ENCODE measurements at regions not wholly inside any gene's neighbourhood (a gene's known extent, or its start where the extent isn't known, plus 50 kb on each side); places are given as distances from the start of the nearest gene placed in this dataset.
A peak's percentile ranks its signal among the peaks of the same experiment; 100 is the strongest.

- no peak for ATAC-seq (replicated peaks)
- DNase-seq: no peak
- H3K27me3 Mint-ChIP-seq: peaks cover 0 to 10% of the 10 kb centered on the region in 2 donors
- no peaks in the 10 kb centered on the region for H3K4me1 Mint-ChIP-seq (ENCODE audit: low read depth in 2 of 2)
- H3K36me3 Mint-ChIP-seq (ENCODE audit: insufficient read depth): no peaks in the 10 kb centered on the region
- no peak overlapping the region for H3K4me3 Mint-ChIP-seq
- no peak overlapping the region for H3K27ac Mint-ChIP-seq
- no peaks in the 10 kb centered on the region for H3K9me3 Mint-ChIP-seq
Measured at GRCh38 chr4:138946306-138946705, 69.3 kb upstream of the NOCT start.

- H3K9me3 Mint-ChIP-seq: no peaks in the 10 kb centered on the region
- H3K36me3 Mint-ChIP-seq (ENCODE audit: insufficient read depth): no peaks in the 10 kb centered on the region
- no peak overlapping the region for H3K27ac Mint-ChIP-seq
- no peaks in the 10 kb centered on the region for H3K4me1 Mint-ChIP-seq (ENCODE audit: low read depth in 2 of 2)
- ATAC-seq (replicated peaks) (no peak), DNase-seq (no peak)
- peaks cover 0 to 10% of the 10 kb centered on the region in 2 donors for H3K27me3 Mint-ChIP-seq
- H3K4me3 Mint-ChIP-seq: no peak overlapping the region
Measured at GRCh38 chr4:138945840-138946239, 69.7 kb upstream of the NOCT start.

- H3K36me3 Mint-ChIP-seq (ENCODE audit: insufficient read depth): no peaks in the 10 kb centered on the region
- no peaks in the 10 kb centered on the region for H3K4me1 Mint-ChIP-seq (ENCODE audit: low read depth in 2 of 2)
- H3K9me3 Mint-ChIP-seq: no peaks in the 10 kb centered on the region
- H3K27ac Mint-ChIP-seq: no peak overlapping the region
- DNase-seq (no peak), ATAC-seq (replicated peaks) (no peak)
- H3K27me3 Mint-ChIP-seq: peaks cover 1 to 10% of the 10 kb centered on the region in 2 donors
- no peak overlapping the region for H3K4me3 Mint-ChIP-seq
Measured at GRCh38 chr4:138945401-138945800, 70.2 kb upstream of the NOCT start.

- H3K27ac Mint-ChIP-seq: no peak overlapping the region
- ATAC-seq (replicated peaks) (no peak), DNase-seq (no peak)
- no peaks in the 10 kb centered on the region for H3K4me1 Mint-ChIP-seq (ENCODE audit: low read depth in 2 of 2)
- H3K4me3 Mint-ChIP-seq: no peak overlapping the region
- no peaks in the 10 kb centered on the region for H3K36me3 Mint-ChIP-seq (ENCODE audit: insufficient read depth)
- H3K27me3 Mint-ChIP-seq: peaks cover 8 to 14% of the 10 kb centered on the region in 2 donors
- H3K9me3 Mint-ChIP-seq: no peaks in the 10 kb centered on the region
Measured at GRCh38 chr4:138943893-138944292, 71.7 kb upstream of the NOCT start.

GRCh38 chr4:138941037-138941436, 74.5 kb upstream of the NOCT start:
- Mint-ChIP-seq H3K36me3 (ENCODE audit: insufficient read depth) (no peaks in the 10 kb centered on the region), H3K27me3 (peaks cover 14 to 28% of the 10 kb centered on the region in 2 donors), H3K27ac (no peak overlapping the region), H3K4me1 (ENCODE audit: low read depth in 2 of 2) (no peaks in the 10 kb centered on the region), H3K9me3 (no peaks in the 10 kb centered on the region), H3K4me3 (no peak overlapping the region)
- no peak for DNase-seq
- ATAC-seq (replicated peaks): no peak

GRCh38 chr4:138939960-138940359, 75.6 kb upstream of the NOCT start:
- Mint-ChIP-seq H3K4me3 (no peak overlapping the region), H3K27ac (no peak overlapping the region), H3K4me1 (ENCODE audit: low read depth in 2 of 2) (no peaks in the 10 kb centered on the region), H3K36me3 (ENCODE audit: insufficient read depth) (no peaks in the 10 kb centered on the region), H3K27me3 (peaks cover 16 to 28% of the 10 kb centered on the region in 2 donors), H3K9me3 (no peaks in the 10 kb centered on the region)
- ATAC-seq (replicated peaks) (no peak), DNase-seq (no peak)

GRCh38 chr4:138938366-138938690, 77.3 kb upstream of the NOCT start:
- H3K4me1 Mint-ChIP-seq (ENCODE audit: low read depth in 2 of 2): no peaks in the 10 kb centered on the region
- H3K27me3 Mint-ChIP-seq: peaks cover 20% of the 10 kb centered on the region in 2 donors
- DNase-seq: no peak
- H3K4me3 Mint-ChIP-seq: no peak overlapping the region
- ATAC-seq (replicated peaks): no peak
- H3K9me3 Mint-ChIP-seq: no peaks in the 10 kb centered on the region
- no peaks in the 10 kb centered on the region for H3K36me3 Mint-ChIP-seq (ENCODE audit: insufficient read depth)
- H3K27ac Mint-ChIP-seq: no peak overlapping the region

GRCh38 chr4:138935135-138935807, 80.3 kb upstream of the NOCT start:
- H3K4me3 Mint-ChIP-seq: no peak overlapping the region
- no peaks in the 10 kb centered on the region for H3K4me1 Mint-ChIP-seq (ENCODE audit: low read depth in 2 of 2)
- ATAC-seq (replicated peaks): no peak
- no peak overlapping the region for H3K27ac Mint-ChIP-seq
- H3K36me3 Mint-ChIP-seq (ENCODE audit: insufficient read depth): no peaks in the 10 kb centered on the region
- no peak for DNase-seq
- H3K9me3 Mint-ChIP-seq: no peaks in the 10 kb centered on the region
- H3K27me3 Mint-ChIP-seq: peaks cover 29% of the 10 kb centered on the region in 2 donors

GRCh38 chr4:138927072-138927471, 88.5 kb upstream of the NOCT start:
- Mint-ChIP-seq H3K9me3 (no peaks in the 10 kb centered on the region), H3K4me3 (no peak overlapping the region), H3K4me1 (ENCODE audit: low read depth in 2 of 2) (no peaks in the 10 kb centered on the region), H3K36me3 (ENCODE audit: insufficient read depth) (no peaks in the 10 kb centered on the region), H3K27me3 (peaks cover 34 to 36% of the 10 kb centered on the region in 2 donors), H3K27ac (no peak overlapping the region)
- DNase-seq: no peak
- no peak for ATAC-seq (replicated peaks)

- no peak overlapping the region for H3K27ac Mint-ChIP-seq
- ATAC-seq (replicated peaks) (no peak), DNase-seq (no peak)
- H3K4me3 Mint-ChIP-seq: no peak overlapping the region
- no peaks in the 10 kb centered on the region for H3K9me3 Mint-ChIP-seq
- H3K27me3 Mint-ChIP-seq: peaks cover 27 to 28% of the 10 kb centered on the region in 2 donors
- no peaks in the 10 kb centered on the region for H3K4me1 Mint-ChIP-seq (ENCODE audit: low read depth in 2 of 2)
- no peaks in the 10 kb centered on the region for H3K36me3 Mint-ChIP-seq (ENCODE audit: insufficient read depth)
Measured at GRCh38 chr4:138925495-138925894, 90.1 kb upstream of the NOCT start.

GRCh38 chr4:138919094-138919936, 96.3 kb upstream of the NOCT start:
- H3K4me1 Mint-ChIP-seq (ENCODE audit: low read depth in 2 of 2): peaks cover 3 to 4% of the 10 kb centered on the region in 2 donors
- H3K27me3 Mint-ChIP-seq: peaks cover 28 to 29% of the 10 kb centered on the region in 2 donors
- no peak for ATAC-seq (replicated peaks)
- DNase-seq: peak; percentile 5 to 11 (median 8)
- no peaks in the 10 kb centered on the region for H3K36me3 Mint-ChIP-seq (ENCODE audit: insufficient read depth)
- H3K4me3 Mint-ChIP-seq: no peak overlapping the region
- H3K9me3 Mint-ChIP-seq: no peaks in the 10 kb centered on the region
- no peak overlapping the region for H3K27ac Mint-ChIP-seq

GRCh38 chr4:138918169-138918869, 97.3 kb upstream of the NOCT start:
- no peak overlapping the region for H3K4me3 Mint-ChIP-seq
- peaks cover 3 to 4% of the 10 kb centered on the region in 2 donors for H3K4me1 Mint-ChIP-seq (ENCODE audit: low read depth in 2 of 2)
- peaks cover 28 to 29% of the 10 kb centered on the region in 2 donors for H3K27me3 Mint-ChIP-seq
- no peaks in the 10 kb centered on the region for H3K36me3 Mint-ChIP-seq (ENCODE audit: insufficient read depth)
- no peak for DNase-seq
- no peaks in the 10 kb centered on the region for H3K9me3 Mint-ChIP-seq
- no peak for ATAC-seq (replicated peaks)
- H3K27ac Mint-ChIP-seq: no peak overlapping the region

- DNase-seq (no peak), ATAC-seq (replicated peaks) (no peak)
- H3K9me3 Mint-ChIP-seq: no peaks in the 10 kb centered on the region
- H3K4me1 Mint-ChIP-seq (ENCODE audit: low read depth in 2 of 2): peaks cover 3 to 4% of the 10 kb centered on the region in 2 donors
- H3K27ac Mint-ChIP-seq: no peak overlapping the region
- H3K4me3 Mint-ChIP-seq: no peak overlapping the region
- no peaks in the 10 kb centered on the region for H3K36me3 Mint-ChIP-seq (ENCODE audit: insufficient read depth)
- peaks cover 28 to 29% of the 10 kb centered on the region in 2 donors for H3K27me3 Mint-ChIP-seq
Measured at GRCh38 chr4:138916763-138917162, 98.8 kb upstream of the NOCT start.

Measured in effector memory CD8-positive, alpha-beta T cell (primary cell).